Inferior parietal cortex (tissue), 1 donor: ENCODE measurements at regions not wholly inside any gene's neighbourhood (a gene's known extent, or its start where the extent isn't known, plus 50 kb on each side); places are given as distances from the start of the nearest gene placed in this dataset.

Source experiments
- DNase-seq: peaks from one replicate; pipeline ENCODE4 v3.0.0-alpha.2; 2016; ENCODE audit errors: extremely low spot score

DNA sequence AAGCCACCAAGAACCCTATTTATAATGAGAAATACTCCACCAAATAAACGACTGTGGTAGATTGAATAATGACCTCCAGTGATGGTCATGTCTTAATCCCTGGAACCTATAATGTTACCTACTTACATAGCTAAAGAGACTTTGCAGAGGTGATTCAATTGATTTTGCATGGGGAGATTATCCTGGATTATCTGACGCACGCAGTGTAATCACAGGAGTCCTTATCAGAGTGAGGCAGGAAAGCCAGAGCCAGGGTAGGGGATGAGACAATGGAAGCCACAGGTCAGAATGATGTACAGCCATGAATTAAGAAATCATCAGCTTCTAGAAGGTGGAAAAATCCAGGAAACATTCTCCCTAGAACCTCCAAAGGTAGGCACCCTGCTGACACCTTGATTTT lies 286.4 kb upstream of the SP4 start:
- DNase-seq: no peak

- DNase-seq: no peak
Measured at GRCh38 chr7:21142081-21142480, 285.8 kb upstream of the SP4 start.

- no peak for DNase-seq
Measured at GRCh38 chr7:21146642-21147423, 281.1 kb upstream of the SP4 start.

GRCh38 chr7:21149809-21150208 lies 278.1 kb upstream of the SP4 start:
- no peak for DNase-seq

GRCh38 chr7:21154614-21155013 lies 273.3 kb upstream of the SP4 start:
- DNase-seq: no peak

GRCh38 chr7:21159506-21159905 lies 268.4 kb upstream of the SP4 start:
- DNase-seq: no peak

- no peak for DNase-seq
Measured at GRCh38 chr7:21160401-21160800, 267.5 kb upstream of the SP4 start.

GRCh38 chr7:21167942-21168341 lies 259.9 kb upstream of the SP4 start:
- DNase-seq: no peak

- DNase-seq: no peak
Measured at GRCh38 chr7:21169667-21170580, 258.0 kb upstream of the SP4 start.

DNA sequence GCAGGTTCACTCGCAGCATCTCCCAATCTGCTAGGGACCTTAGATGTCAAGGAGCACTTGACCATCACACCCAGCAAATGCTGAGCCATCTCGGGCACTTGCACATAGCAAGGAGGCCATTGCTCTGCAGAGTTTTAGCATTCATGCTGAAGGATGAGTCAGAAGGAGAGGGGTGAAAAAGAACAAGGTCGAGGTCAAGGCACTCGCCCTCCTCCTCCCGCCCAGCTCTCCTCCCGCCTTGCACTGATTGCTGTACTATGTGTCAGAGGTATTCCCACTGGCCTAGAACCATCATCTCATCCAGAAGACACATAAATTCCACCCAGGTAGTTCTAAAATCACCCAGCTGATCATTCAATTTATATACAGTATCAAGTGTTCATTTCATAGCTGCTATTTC lies 255.1 kb upstream of the SP4 start:
- no peak for DNase-seq

GRCh38 chr7:21173436-21173835 lies 254.4 kb upstream of the SP4 start:
- DNase-seq: no peak

GRCh38 chr7:21175714-21176113 lies 252.2 kb upstream of the SP4 start:
- DNase-seq: no peak

- no peak for DNase-seq
Measured at GRCh38 chr7:21184942-21185652, 242.8 kb upstream of the SP4 start.

DNA sequence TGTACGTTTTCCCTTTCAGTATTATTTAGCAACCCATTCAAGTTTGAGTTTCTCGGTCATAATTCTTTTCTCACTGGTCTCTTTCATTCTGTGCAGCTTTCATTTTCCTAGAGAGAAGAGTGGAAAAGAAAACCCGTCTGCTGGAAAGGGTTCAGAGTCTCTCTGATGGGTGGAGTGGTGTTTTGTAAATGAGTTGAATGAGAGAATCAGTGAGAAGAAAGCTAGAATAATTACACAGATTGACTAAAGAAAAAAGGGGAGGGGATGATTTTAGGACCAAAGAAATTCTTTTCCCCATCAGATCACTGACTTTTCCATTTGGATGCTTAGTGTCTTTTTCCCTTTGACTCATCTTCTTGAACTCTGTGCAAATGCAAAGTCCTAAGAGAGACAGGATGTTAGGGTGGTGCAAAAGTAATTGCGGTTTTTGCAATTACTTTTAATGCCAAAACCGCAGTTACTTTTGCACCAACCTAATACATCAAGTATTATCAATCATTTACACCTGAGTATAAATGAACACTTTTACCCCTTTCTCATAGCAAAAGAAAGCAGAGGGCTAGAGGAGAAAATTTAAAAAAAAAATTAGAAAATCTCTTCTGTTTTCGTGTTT lies 242.1 kb upstream of the SP4 start:
- DNase-seq: no peak

GRCh38 chr7:21191321-21192073 lies 236.4 kb upstream of the SP4 start:
- DNase-seq: no peak

GRCh38 chr7:21192657-21193056 lies 235.2 kb upstream of the SP4 start:
- DNase-seq: no peak

- no peak for DNase-seq
Measured at GRCh38 chr7:21193895-21194294, 234.0 kb upstream of the SP4 start.

DNA sequence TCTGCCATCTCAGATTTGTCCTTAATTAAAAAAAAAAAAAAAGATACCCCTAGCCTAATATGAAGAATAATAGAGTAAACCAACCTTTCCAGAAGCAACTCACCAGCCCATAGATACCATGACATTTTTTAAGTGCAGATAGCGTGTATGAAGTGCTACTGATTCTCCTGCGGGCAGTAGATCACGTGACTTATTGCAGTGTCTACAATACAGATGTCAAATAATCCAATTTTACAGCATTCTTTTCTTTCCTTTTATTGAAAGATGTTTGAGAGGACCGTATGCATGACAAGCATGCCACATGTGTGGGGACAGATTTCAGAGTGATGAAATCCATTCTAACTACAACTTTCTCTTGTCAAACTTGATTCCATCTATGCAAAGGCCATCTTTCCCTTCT lies 232.9 kb upstream of the SP4 start:
- DNase-seq: no peak

- no peak for DNase-seq
Measured at GRCh38 chr7:21198921-21199320, 229.0 kb upstream of the SP4 start.

DNA sequence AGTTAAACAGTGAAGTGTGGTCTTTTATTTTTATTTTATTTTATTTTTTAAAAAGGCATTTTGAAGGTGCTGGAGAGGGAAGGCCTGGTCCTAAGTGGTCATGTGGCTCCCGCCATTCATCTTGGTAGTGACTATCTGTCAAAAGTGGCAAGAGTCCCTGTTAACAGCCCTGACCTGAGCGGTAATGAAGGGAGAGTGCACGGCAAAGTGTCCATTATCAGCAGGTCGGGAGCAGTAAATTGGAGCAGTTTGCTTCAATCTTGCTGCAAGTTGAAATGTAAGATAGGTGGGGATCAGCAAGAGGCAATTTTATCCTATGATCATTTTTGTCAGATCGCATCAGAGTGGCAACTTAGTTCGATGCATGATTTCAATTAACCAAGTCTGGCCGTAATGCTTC lies 227.4 kb upstream of the SP4 start:
- DNase-seq: no peak

DNA sequence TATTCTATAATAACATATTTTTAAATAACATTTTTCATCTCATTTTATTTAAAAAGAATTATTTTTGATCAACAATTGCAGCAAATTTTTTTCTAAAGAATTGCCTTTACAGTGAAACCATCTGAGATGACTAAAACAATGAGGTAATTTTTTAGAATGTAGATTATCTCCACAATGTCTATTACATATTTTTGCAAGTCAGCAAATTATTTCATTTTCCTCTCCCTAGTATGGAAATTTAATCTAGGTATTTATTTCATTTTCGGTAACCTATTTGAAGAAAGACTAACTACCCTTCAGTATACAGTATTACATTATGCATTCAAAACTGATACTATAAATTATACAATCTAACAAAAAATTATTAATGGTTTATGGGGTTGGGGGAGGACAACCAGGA lies 213.2 kb upstream of the SP4 start:
- DNase-seq: no peak
